WTC11 (cell line): ENCODE measurements at regions not wholly inside any gene's neighbourhood (a gene's known extent, or its start where the extent isn't known, plus 50 kb on each side); places are given as distances from the start of the nearest gene placed in this dataset.

ENCODE experiments used
- ATF3 ChIP-seq: sonication (generic); formaldehyde crosslinking; conservative IDR thresholded peaks from 2 replicates; pipeline ENCODE4 v1.8.1; 2022; ENCODE audit warnings: mild to moderate bottlenecking, missing genetic modification reagents
- CREM ChIP-seq: sonication (generic); formaldehyde crosslinking; IDR thresholded peaks from 2 replicates; pipeline ENCODE4 v1.8.1; 2022; ENCODE audit warnings: mild to moderate bottlenecking, missing genetic modification reagents, moderate library complexity
- CTCF ChIP-seq: fragments of 200-600 bp; IDR thresholded peaks from 2 replicates; pipeline ENCODE4 v1.8.0; 2022; ENCODE audit warnings: antibody characterized with exemption
- ESRRA ChIP-seq: sonication (generic); formaldehyde crosslinking; IDR thresholded peaks from 2 replicates; pipeline ENCODE4 v1.8.1; 2022; ENCODE audit warnings: mild to moderate bottlenecking, missing genetic modification reagents, borderline replicate concordance
- RORB ChIP-seq: fragments of 250-450 bp; sonication (Bioruptor Pico); IDR thresholded peaks from 2 replicates; pipeline ENCODE4 v1.9.0; 2021; ENCODE audit warnings: mild to moderate bottlenecking
- SP1 ChIP-seq: sonication (generic); formaldehyde crosslinking; conservative IDR thresholded peaks from 2 replicates; pipeline ENCODE4 v1.8.1; 2022; ENCODE audit warnings: missing genetic modification reagents
- STAT6 ChIP-seq: sonication (generic); formaldehyde crosslinking; conservative IDR thresholded peaks from 2 replicates; pipeline ENCODE4 v1.8.1; 2023; ENCODE audit warnings: mild to moderate bottlenecking, low read depth, missing genetic modification reagents, moderate library complexity
- TP53 ChIP-seq: sonication (generic); formaldehyde crosslinking; IDR thresholded peaks from 2 replicates; pipeline ENCODE4 v1.8.1; 2023; ENCODE audit warnings: mild to moderate bottlenecking, missing genetic modification reagents

- TF ChIP-seq ESRRA (CRISPR knock-in tag): no peak
- no peak for TF ChIP-seq CTCF
- TF ChIP-seq ATF3 (CRISPR knock-in tag): no peak
- TF ChIP-seq SP1 (CRISPR knock-in tag): no peak
- TF ChIP-seq CREM (CRISPR knock-in tag): no peak
- no peak for TF ChIP-seq STAT6 (CRISPR knock-in tag)
- TF ChIP-seq RORB (CRISPR knock-in tag): no peak
- TF ChIP-seq TP53: no peak
Observed at GRCh38 chr6:21918041-21918440, 324.5 kb downstream of the SOX4 start.
